Stimulated activated naive CD8-positive, alpha-beta T cell treated with anti-CD3 and anti-CD28 coated beads, Interleukin-15, Interleukin-2, amounts not matched to agents 100 U/mL and 50 U/mL, for 24 hours (primary cell): ENCODE measurements at regions not wholly inside any gene's neighbourhood (a gene's known extent, or its start where the extent isn't known, plus 50 kb on each side); places are given as distances from the start of the nearest gene placed in this dataset.

ENCODE experiments used
- ATAC-seq: fragments of 150-1000 bp; cut with Tn5 transposase; one replicate; pipeline ENCODE4 v1.10.0; 2021
- DNase-seq: peaks from one replicate; pipeline ENCODE4 v3.0.0; 2021

DNA sequence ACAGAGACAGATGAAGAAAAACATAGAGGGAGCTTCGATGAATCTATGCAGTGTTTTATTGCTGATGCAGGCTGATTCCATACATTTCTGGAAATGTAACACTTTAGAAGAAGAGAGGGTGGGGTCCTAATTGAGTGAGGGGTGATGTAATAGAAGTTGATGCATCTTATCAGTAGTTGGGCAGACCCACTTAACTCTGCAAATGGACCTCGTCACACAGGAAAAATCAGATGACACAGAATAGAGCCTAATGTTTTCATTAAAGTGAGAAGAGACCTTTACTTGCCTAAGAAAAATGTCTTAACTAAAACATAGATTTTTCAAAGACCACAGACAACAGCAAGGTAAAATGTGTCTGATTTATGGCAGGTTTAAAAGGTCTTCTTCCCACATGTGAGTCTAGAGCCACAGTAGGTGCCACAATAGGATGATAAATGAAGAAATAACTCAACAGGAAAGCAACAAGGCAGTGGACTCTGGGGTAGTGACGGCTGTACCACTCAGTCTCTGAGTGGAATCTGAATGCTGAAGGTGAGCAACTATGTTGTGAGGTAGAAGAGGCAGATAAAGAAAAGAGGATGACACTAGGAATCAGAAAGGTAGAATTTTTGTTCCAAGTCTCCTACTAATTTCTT, 414.7 kb upstream of the PIK3C3 start:
- DNase-seq (no peak), ATAC-seq (no peak)

DNA sequence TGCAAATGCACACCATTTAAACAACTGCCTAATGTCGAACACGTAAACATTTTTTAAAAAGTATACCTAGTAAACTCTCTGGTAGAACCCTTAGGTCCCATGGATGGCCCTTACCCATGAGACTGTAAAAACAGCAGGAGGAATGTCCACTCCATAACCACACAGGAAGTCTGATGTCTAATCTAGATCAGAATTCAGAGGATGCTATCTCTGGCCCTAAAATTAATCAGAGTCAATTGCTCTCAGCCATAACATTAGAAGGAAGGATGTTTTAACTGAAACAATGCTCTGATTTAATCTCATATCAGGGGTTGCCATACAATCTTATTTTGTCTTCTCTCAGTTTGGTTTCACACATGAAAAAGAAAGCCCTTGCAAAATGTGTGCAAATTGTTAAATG, 416.3 kb upstream of the PIK3C3 start:
- ATAC-seq (no peak), DNase-seq (no peak)

GRCh38 chr18:41537666-41538065, 417.4 kb upstream of the PIK3C3 start:
- no peak for ATAC-seq
- no peak for DNase-seq

DNA sequence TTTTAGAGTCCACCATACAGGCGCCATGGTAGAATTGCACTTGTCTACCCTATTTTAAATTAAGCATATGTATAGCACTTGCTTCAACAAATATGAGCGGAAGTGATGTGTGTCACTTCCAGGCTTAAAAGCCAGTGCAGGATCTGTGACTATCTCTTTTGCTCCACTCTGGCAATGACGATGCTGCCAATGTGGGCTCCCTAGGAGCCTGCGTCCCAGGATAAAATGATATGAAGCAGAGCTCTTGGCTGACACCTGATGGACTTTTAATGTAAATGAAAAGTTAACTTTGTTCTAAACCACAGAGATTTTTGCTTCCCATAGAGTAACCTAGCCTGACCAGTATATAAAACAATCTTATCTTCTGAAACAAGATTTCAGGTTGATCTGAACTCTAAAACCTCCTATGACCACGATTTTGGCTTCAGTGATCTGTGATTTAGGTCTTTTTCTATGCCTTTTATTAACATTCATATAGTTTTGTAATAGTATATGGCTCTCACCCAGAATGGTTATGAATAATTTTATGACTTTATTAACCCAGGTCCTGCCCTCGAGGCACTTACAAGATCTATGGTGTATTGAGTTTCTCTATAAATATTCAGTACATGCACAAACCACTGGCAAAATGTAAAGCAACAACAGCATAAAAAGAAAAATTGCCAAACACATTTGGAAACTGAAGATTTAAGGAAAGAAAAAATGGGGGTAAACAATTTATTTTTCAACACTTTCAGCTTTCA, 422.5 kb upstream of the PIK3C3 start:
- DNase-seq (no peak), ATAC-seq (no peak)

DNA sequence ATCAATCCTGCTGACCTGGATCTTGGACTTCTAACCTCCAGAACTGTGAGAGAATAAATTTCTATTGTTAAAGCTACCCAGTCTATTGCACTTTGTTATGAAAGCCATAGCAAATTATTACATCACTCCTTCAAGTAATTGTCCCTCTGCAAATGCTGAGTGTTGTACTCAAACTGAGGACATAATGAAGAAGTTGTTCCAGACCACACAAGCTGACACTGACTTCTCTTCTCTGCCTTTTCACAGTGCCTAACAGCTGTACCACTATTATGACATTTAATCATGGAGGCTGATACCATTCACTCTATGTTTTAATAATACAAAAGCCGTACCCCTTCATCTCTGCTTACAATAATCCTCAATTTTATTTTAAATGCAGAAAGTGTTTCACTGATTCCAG, 424.1 kb upstream of the PIK3C3 start:
- no peak for DNase-seq

DNA sequence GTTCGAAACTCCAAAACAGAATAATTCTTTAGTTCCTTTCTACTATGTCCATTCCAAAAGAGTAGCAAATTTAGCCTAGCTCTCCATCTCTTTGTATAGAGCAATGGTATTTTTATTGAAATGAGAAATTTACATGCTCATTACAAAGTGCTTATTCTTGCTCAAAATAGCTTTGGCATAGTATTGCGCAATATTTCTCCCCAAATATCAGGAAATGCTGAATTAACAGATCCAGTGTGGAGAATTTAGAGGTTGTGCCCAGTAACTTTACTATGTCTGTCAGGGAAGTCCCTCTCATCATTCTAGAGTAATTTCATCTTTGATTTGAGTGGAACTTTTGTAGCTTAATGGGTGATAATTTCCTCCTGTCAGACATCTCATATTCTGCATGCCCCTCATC, 425.9 kb upstream of the PIK3C3 start:
- ATAC-seq (no peak), DNase-seq (no peak)

More for the DNA sequence above, 424.1 kb upstream of the PIK3C3 start:
- no peak for ATAC-seq

DNA sequence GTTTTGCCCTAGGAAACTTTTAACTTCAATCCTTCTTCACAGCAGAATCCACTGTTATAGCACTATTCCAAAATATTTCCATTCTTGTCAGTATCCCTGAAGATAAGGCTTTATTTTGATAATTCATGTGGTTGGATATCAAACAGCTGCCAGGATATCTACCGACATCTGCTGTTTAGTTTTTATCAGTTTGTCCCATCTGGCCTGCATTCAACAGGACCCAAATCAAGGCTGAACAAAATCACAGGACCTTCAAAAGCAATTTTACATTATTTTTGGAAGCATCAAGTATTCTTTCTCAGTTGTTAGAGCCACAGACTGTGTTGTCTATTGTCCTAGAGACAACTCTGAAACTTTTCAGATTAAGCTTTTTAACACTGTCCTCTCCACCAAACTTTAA, 429.0 kb upstream of the PIK3C3 start:
- no peak for DNase-seq
- no peak for ATAC-seq

- DNase-seq (no peak), ATAC-seq (no peak)
Observed at GRCh38 chr18:41524674-41525470, 430.2 kb upstream of the PIK3C3 start.

GRCh38 chr18:41517142-41517541, 437.9 kb upstream of the PIK3C3 start:
- ATAC-seq (no peak), DNase-seq (no peak)

- no peak for ATAC-seq
- DNase-seq, result no peak
Observed at GRCh38 chr18:41513438-41513837, 441.6 kb upstream of the PIK3C3 start.

DNA sequence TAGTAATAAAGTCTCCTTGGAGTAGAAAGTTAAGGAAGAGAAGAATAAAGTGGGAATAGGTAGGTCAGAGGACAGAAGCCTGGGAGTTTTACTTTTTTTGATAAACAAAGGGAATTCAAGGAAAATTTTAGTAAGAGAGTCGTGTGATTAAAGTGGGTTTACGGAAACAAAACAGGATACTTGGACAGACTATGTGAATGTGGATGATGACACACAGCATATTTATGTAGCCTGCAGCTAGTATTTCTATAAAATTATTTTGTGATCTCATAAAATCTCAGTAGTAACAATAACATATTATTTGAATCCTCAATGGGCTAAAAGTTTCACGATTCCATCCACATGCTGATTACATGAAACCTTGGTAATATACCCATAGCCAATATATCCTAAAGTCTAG, 450.7 kb upstream of the PIK3C3 start:
- DNase-seq (no peak), ATAC-seq (no peak)

- DNase-seq (no peak), ATAC-seq (no peak)
Observed at GRCh38 chr18:41501848-41502247, 453.2 kb upstream of the PIK3C3 start.

- DNase-seq (no peak), ATAC-seq (no peak)
Observed at GRCh38 chr18:41499345-41499744, 455.7 kb upstream of the PIK3C3 start.

DNA sequence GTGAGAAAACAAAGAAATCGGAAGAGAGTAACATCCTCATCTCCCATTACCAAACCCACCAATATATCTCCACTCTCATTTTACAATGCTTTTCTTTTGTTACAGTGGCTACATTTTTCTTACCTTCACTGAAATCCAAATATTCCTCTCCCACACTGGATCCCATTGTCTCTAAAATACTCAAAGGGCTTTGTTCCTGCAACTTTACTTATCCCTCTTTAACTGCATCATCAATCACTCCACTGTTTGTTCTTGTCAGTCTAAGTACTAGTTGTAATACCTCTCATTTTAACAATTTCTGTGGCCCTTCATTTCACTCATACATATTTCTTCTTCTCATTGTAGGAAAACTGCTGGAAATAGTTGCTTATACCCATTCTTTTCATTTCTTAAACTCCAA, 464.2 kb upstream of the PIK3C3 start:
- no peak for DNase-seq
- no peak for ATAC-seq

- no peak for ATAC-seq
- no peak for DNase-seq
Observed at GRCh38 chr18:41486575-41486974, 468.5 kb upstream of the PIK3C3 start.

DNA sequence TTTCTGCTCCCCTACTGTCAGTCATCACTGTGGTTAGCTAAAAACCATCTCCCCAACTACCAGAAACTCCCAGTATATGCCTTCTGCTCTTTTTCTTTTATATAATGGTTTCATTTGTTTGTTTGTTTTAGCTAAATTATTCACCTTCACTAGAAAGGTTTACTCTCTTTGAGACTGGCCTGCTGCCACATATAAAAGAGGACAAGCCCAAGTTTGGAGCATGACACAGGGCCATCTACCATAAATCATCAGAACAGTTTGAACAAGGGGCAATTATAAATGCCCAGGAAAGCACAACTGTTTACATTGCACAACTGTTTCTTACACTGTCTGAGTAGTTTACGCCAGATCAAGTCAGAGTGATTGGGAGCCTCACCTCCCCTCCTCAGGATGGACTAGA, 471.0 kb upstream of the PIK3C3 start:
- no peak for ATAC-seq
- DNase-seq, result no peak

DNA sequence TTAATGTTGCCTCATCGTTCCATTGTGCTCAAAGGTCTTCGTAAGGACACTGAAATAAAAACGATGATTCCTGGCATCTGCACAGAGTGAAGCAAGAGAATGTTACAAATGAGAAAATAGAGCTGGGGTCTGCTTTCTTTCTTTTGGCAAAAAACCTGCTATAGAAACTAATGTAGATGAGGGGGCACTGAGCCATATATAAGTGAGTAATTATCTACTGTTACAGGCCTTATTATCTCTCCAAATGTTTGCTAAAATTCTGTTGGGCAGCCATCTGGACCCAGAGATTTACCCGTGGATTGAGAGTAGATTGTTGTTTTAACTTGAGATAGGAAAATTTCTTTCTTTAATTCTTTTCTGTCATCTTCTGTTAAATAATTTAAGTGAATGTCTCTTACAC, 472.5 kb upstream of the PIK3C3 start:
- ATAC-seq, result no peak
- no peak for DNase-seq

DNA sequence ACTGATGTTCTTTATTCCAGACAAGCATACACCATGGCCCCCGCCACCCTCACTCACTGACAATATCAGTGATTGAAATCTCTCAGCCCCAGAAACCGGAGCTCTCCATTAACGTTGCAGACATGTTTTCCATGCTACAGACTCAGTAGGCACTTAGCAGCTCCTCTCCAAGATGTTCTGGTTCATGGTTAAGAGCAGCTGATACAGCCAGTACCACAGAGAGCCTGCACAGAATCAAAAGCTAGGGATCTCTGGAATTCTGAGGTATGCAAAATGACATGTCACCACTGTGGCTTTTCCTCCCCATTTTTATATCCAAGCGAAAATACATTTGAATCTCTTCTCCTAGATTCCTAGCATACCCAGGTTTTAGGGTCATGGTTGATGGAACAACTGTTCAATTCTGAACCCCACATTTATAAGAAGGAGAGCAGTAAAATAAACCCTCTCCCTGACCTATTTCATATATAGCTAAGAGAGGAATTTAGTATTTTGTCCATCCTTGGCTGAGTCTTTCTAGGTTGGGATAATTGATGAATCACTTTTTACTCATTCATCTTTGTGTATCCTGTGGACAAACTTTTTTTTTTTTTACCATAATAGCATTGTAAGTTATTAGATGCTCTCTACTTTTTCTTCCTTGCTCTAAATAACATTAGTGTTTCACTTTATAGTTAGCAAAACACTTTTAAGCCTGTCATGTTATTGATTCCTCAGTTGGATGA, 488.4 kb upstream of the PIK3C3 start:
- no peak for DNase-seq
- ATAC-seq, result no peak

DNA sequence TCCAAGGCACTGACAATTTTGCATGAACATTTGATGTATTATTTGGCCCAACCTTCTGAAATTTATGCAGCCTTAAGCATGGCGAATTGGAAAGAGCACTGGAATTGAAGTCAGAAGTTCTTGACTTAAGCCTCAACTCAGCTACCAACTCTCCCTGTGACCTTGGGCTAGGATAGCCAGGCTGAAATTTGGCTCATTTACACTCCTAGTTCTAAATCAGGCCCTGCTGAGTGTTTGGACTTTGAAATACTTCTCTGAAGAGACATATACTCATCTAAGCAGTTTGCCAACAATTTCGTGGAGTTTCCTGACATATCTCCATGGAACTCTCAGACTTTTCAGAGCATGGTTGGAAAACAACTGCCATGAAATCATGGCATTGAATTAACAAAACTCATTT, 489.6 kb upstream of the PIK3C3 start:
- DNase-seq, result no peak
- ATAC-seq, result no peak

GRCh38 chr18:41464278-41464677, 490.8 kb upstream of the PIK3C3 start:
- DNase-seq, result no peak

GRCh38 chr18:41462946-41463345, 492.1 kb upstream of the PIK3C3 start:
- DNase-seq, result no peak
- no peak for ATAC-seq

More at GRCh38 chr18:41464278-41464677, 490.8 kb upstream of the PIK3C3 start:
- no peak for ATAC-seq

DNA sequence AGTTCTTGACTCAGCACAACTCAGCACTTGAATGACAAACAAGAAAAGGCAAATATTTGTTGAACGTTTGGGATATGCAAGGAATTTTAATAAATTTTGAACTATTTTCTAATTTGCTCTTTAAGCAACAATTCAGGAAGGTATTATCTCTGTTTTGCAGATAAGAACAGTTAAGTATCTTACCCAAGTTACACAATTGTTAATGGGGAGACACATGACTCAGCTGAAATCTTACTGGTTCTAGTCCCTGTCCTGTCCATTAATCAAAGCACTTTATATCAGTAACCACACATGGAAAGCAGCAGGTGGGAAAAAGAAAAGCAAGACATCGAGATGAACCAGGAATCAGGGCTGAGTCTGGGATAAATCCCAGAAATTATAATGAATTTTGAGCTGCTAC, 493.9 kb upstream of the PIK3C3 start:
- ATAC-seq, result no peak

DNA sequence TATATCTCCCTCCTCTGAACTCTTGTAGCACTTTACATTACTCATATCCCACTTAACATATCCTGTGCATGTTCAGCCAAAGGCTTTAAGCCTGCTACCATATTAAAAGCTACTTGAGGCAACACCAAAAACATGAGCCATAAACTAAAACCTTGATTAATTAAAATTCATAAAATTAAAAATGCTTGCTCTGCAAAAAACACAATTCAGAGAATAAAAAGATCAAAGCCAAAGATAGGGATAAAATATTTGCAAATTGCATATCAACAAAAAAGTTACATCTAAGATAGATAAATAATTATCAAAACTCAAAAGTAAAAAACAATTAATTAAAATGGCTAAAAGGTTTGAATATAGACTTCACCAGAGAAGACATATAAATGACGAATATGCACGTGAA, 495.4 kb upstream of the PIK3C3 start:
- DNase-seq (no peak), ATAC-seq (no peak)

More for the DNA sequence above, 493.9 kb upstream of the PIK3C3 start:
- DNase-seq, result no peak
